H1 (cell line): ENCODE measurements at regions not wholly inside any gene's neighbourhood (a gene's known extent, or its start where the extent isn't known, plus 50 kb on each side); places are given as distances from the start of the nearest gene placed in this dataset.

ENCODE experiments used
- BCL11A ChIP-seq, 2 experiments: IDR thresholded peaks; one replicate each; pipeline ENCODE4 v1.6.1; 2011; ENCODE audit warnings: low read depth in 2 of 2, low read length in 2 of 2, mild to moderate bottlenecking in 2 of 2
- CBX8 ChIP-seq: fragments of 300-800, 300-1000 bp; sonication (generic); IDR thresholded peaks from 2 replicates; pipeline ENCODE4 v1.7.1; 2016; ENCODE audit warnings: low read depth, low read length, borderline replicate concordance
- CTBP2 ChIP-seq: IDR thresholded peaks from 2 replicates; pipeline ENCODE4 v1.7.0; 2011; ENCODE audit warnings: borderline replicate concordance, mild to moderate bottlenecking, moderate library complexity, mixed read lengths, low read length; ENCODE audit not compliant: insufficient read depth, insufficient read length
- EP300 ChIP-seq, 2 experiments: IDR thresholded peaks; 1 replicate in 1 of 2; 2 replicates in 1 of 2; pipeline ENCODE4 v1.6.1; 2011 to 2012; ENCODE audit warnings: low read depth in 2 of 2, low read length in 2 of 2, mild to moderate bottlenecking in 2 of 2, borderline replicate concordance in 1 of 2, inconsistent platforms in 1 of 2, moderate library complexity in 1 of 2
- GTF2F1 ChIP-seq: IDR thresholded peaks from 2 replicates; pipeline ENCODE4 v1.6.1; 2012; ENCODE audit warnings: low read depth, low read length, improper control_type of control experiment, borderline replicate concordance
- PHF8 ChIP-seq: fragments of 200-600 bp; sonication (generic); conservative IDR thresholded peaks from 2 replicates; pipeline ENCODE4 v1.7.1; 2012; ENCODE audit warnings: low read depth, mild to moderate bottlenecking, inconsistent platforms, low read length, moderate library complexity
- POLR2A ChIP-seq, 2 experiments: IDR thresholded peaks; 1 replicate in 1 of 2; 2 replicates in 1 of 2; pipeline ENCODE4 v1.6.1; 2011; ENCODE audit warnings: low read depth in 2 of 2, low read length in 2 of 2, mild to moderate bottlenecking in 2 of 2; ENCODE audit errors: control extremely low read depth in 1 of 2
- TF ChIP-seq, protein P1 (sequence below): fragments of 300-600 bp; sonication (generic); IDR thresholded peaks from 2 replicates; pipeline ENCODE4 v1.7.1; 2012; ENCODE audit warnings: low read length, moderate library complexity, mild to moderate bottlenecking, inconsistent platforms; ENCODE audit not compliant: insufficient replicate concordance
- TF ChIP-seq, protein P2 (sequence below): IDR thresholded peaks from 2 replicates; pipeline ENCODE4 v1.6.1; 2012; ENCODE audit warnings: inconsistent platforms

DNA sequence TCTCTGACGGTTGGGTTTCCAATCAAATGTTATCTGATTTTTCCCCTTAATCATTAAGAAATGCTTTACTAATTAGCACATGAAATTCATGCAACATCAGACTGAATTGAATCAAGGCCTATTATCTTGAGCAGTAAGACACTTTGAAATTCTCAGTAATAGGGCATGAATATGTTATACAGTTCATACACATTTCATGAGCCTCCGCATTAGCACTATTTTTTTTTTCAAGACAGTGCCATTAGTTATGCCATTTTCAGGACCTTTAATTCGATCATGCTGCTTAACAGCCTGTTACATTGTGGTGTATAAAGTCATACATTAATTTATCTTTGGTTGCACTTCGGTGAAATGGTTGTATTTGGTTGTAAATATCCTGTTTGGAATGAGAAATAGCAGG is 862.6 kb upstream of the GOT2 start (continued):
- TF ChIP-seq, protein P1, sequence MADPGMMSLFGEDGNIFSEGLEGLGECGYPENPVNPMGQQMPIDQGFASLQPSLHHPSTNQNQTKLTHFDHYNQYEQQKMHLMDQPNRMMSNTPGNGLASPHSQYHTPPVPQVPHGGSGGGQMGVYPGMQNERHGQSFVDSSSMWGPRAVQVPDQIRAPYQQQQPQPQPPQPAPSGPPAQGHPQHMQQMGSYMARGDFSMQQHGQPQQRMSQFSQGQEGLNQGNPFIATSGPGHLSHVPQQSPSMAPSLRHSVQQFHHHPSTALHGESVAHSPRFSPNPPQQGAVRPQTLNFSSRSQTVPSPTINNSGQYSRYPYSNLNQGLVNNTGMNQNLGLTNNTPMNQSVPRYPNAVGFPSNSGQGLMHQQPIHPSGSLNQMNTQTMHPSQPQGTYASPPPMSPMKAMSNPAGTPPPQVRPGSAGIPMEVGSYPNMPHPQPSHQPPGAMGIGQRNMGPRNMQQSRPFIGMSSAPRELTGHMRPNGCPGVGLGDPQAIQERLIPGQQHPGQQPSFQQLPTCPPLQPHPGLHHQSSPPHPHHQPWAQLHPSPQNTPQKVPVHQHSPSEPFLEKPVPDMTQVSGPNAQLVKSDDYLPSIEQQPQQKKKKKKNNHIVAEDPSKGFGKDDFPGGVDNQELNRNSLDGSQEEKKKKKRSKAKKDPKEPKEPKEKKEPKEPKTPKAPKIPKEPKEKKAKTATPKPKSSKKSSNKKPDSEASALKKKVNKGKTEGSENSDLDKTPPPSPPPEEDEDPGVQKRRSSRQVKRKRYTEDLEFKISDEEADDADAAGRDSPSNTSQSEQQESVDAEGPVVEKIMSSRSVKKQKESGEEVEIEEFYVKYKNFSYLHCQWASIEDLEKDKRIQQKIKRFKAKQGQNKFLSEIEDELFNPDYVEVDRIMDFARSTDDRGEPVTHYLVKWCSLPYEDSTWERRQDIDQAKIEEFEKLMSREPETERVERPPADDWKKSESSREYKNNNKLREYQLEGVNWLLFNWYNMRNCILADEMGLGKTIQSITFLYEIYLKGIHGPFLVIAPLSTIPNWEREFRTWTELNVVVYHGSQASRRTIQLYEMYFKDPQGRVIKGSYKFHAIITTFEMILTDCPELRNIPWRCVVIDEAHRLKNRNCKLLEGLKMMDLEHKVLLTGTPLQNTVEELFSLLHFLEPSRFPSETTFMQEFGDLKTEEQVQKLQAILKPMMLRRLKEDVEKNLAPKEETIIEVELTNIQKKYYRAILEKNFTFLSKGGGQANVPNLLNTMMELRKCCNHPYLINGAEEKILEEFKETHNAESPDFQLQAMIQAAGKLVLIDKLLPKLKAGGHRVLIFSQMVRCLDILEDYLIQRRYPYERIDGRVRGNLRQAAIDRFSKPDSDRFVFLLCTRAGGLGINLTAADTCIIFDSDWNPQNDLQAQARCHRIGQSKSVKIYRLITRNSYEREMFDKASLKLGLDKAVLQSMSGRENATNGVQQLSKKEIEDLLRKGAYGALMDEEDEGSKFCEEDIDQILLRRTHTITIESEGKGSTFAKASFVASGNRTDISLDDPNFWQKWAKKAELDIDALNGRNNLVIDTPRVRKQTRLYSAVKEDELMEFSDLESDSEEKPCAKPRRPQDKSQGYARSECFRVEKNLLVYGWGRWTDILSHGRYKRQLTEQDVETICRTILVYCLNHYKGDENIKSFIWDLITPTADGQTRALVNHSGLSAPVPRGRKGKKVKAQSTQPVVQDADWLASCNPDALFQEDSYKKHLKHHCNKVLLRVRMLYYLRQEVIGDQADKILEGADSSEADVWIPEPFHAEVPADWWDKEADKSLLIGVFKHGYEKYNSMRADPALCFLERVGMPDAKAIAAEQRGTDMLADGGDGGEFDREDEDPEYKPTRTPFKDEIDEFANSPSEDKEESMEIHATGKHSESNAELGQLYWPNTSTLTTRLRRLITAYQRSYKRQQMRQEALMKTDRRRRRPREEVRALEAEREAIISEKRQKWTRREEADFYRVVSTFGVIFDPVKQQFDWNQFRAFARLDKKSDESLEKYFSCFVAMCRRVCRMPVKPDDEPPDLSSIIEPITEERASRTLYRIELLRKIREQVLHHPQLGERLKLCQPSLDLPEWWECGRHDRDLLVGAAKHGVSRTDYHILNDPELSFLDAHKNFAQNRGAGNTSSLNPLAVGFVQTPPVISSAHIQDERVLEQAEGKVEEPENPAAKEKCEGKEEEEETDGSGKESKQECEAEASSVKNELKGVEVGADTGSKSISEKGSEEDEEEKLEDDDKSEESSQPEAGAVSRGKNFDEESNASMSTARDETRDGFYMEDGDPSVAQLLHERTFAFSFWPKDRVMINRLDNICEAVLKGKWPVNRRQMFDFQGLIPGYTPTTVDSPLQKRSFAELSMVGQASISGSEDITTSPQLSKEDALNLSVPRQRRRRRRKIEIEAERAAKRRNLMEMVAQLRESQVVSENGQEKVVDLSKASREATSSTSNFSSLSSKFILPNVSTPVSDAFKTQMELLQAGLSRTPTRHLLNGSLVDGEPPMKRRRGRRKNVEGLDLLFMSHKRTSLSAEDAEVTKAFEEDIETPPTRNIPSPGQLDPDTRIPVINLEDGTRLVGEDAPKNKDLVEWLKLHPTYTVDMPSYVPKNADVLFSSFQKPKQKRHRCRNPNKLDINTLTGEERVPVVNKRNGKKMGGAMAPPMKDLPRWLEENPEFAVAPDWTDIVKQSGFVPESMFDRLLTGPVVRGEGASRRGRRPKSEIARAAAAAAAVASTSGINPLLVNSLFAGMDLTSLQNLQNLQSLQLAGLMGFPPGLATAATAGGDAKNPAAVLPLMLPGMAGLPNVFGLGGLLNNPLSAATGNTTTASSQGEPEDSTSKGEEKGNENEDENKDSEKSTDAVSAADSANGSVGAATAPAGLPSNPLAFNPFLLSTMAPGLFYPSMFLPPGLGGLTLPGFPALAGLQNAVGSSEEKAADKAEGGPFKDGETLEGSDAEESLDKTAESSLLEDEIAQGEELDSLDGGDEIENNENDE: no peak
- TF ChIP-seq GTF2F1 (no peak), BCL11A (IDR thresholded peaks at IDR 0.05; ENCODE audit: low read depth in 2 of 2, low read length in 2 of 2) (no peak), POLR2A (IDR thresholded peaks at IDR 0.05; ENCODE audit: control extremely low read depth in 1 of 2, low read depth in 2 of 2, low read length in 2 of 2) (no peak), PHF8 (no peak), CTBP2 (no peak), EP300 (IDR thresholded peaks at IDR 0.05; ENCODE audit: borderline replicate concordance in 1 of 2, low read depth in 2 of 2, low read length in 2 of 2) (no peak), CBX8 (no peak)
- TF ChIP-seq, protein P2, sequence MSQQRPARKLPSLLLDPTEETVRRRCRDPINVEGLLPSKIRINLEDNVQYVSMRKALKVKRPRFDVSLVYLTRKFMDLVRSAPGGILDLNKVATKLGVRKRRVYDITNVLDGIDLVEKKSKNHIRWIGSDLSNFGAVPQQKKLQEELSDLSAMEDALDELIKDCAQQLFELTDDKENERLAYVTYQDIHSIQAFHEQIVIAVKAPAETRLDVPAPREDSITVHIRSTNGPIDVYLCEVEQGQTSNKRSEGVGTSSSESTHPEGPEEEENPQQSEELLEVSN: no peak
